K562 (cell line): ENCODE measurements at regions not wholly inside any gene's neighbourhood (a gene's known extent, or its start where the extent isn't known, plus 50 kb on each side); places are given as distances from the start of the nearest gene placed in this dataset.

ENCODE experiments used
- ATAC-seq: fragments of 200-7000 bp; cut with Tn5 transposase; 3 replicates; pipeline ENCODE4 v1.9.1; 2020; ENCODE audit warnings: moderate library complexity
- BruUV-seq: library from RNA; stranded (reverse); fragments of 400-500 nt; replicated peaks from 2 replicates; lab custom pipeline; 2021; lab: Mats Ljungman, UMichigan
- CTCF ChIA-PET: fragments of 300-600 bp; formaldehyde crosslinking; extraction: SDS; loops from one replicate; lab custom pipeline; 2021; ENCODE audit warnings: low intra/inter-chr PET ratio; lab: Yijun Ruan, JAX
- POLR2A ChIA-PET: fragments of 300-600, 350-650 bp; sonication (Branson Sonifier 250); formaldehyde crosslinking; extraction: SDS; loops from one replicate; lab custom pipeline; 2021; ENCODE audit warnings: antibody characterized with exemption, inconsistent platforms; lab: Yijun Ruan, JAX
- DNase-seq, 4 experiments: peaks; one replicate each; pipeline versions ENCODE4 v3.0.0 to v3.0.0-alpha.2; 2011 to 2018; ENCODE audit warnings: low spot score in 3 of 4, mixed read lengths in 3 of 4; ENCODE audit errors: extremely low read depth in 1 of 4
- FAIRE-seq: peaks from 2 replicates; lab custom pipeline; 2011; peaks lifted over from hg19 to GRCh38; lab: Jason Lieb, UNC
- H2AFZ ChIP-seq: 2 replicates; pipeline ENCODE4 v1.6.0; 2011; ENCODE audit warnings: low read depth, low read length, control low read depth, inconsistent platforms
- H3K27ac ChIP-seq: fragments of 200-600 bp; 3 replicates; pipeline ENCODE4 v1.8.0; 2011; ENCODE audit warnings: low read depth, mild to moderate bottlenecking, control low read depth, inconsistent platforms, low read length, moderate library complexity, mixed read lengths; ENCODE audit errors: extremely low read depth
- H3K27me3 ChIP-seq, 2 experiments: fragments of 300-600 bp in 1 of 2; 2 replicates in 1 of 2; 3 replicates in 1 of 2; pipeline versions ENCODE4 v1.6.0 to v1.8.0; 2011; ENCODE audit warnings: inconsistent platforms in 2 of 2, low read length in 2 of 2, mild to moderate bottlenecking in 1 of 2, mixed read lengths in 1 of 2, moderate library complexity in 1 of 2; ENCODE audit not compliant: control insufficient read depth in 2 of 2, insufficient read depth in 2 of 2
- H3K36me3 ChIP-seq: fragments of 300-600 bp; 3 replicates; pipeline ENCODE4 v1.8.0; 2011; ENCODE audit warnings: mild to moderate bottlenecking, low read length, inconsistent platforms; ENCODE audit not compliant: control insufficient read depth, insufficient read depth
- H3K4me1 ChIP-seq, 2 experiments: fragments of 200-600 bp in 1 of 2; replicated peaks in 1 of 2; 2 replicates in 1 of 2; 3 replicates in 1 of 2; pipeline versions ENCODE4 v1.5.1 to v1.8.0; 2011; ENCODE audit warnings: inconsistent platforms in 2 of 2, low read length in 2 of 2, mild to moderate bottlenecking in 1 of 2, mixed read lengths in 1 of 2, moderate library complexity in 1 of 2; ENCODE audit not compliant: control insufficient read depth in 2 of 2, insufficient read depth in 2 of 2
- H3K4me2 ChIP-seq: 2 replicates; pipeline ENCODE4 v1.6.1; 2011; ENCODE audit warnings: low read length, control low read depth, inconsistent platforms, mixed read lengths; ENCODE audit not compliant: insufficient read depth
- H3K4me3 ChIP-seq: fragments of 200-600 bp; sonication (generic), shearing (Covaris generic); 2 replicates; pipeline ENCODE4 v1.5.1; 2016; ENCODE audit warnings: control low read depth, inconsistent platforms
- H3K79me2 ChIP-seq: fragments of 200-600 bp; 3 replicates; pipeline ENCODE4 v1.8.0; 2011; ENCODE audit warnings: low read length, inconsistent platforms; ENCODE audit not compliant: control insufficient read depth, insufficient read depth
- H3K9ac ChIP-seq, 2 experiments: 2 replicates each; pipeline versions ENCODE4 v1.6.0 to v1.6.1; 2011; ENCODE audit warnings: low read depth in 2 of 2, low read length in 2 of 2, control low read depth in 1 of 2, inconsistent platforms in 1 of 2, mild to moderate bottlenecking in 1 of 2, mixed read lengths in 1 of 2; ENCODE audit not compliant: insufficient read depth in 1 of 2
- H3K9me1 ChIP-seq: one replicate; pipeline ENCODE4 v1.6.0; 2011; ENCODE audit warnings: inconsistent platforms, mild to moderate bottlenecking, low read length, moderate library complexity; ENCODE audit not compliant: control insufficient read depth, insufficient read depth
- H3K9me3 ChIP-seq: replicated peaks from 2 replicates; pipeline ENCODE4 v1.5.1; 2011; ENCODE audit warnings: low read depth, low read length, inconsistent platforms; ENCODE audit not compliant: control insufficient read depth, insufficient read depth
- H4K20me1 ChIP-seq: replicated peaks from 2 replicates; pipeline ENCODE4 v1.6.1; 2011; ENCODE audit warnings: low read length, inconsistent platforms, mixed read lengths; ENCODE audit not compliant: control insufficient read depth, insufficient read depth
- EP400 ChIP-seq: fragments of 450-650 bp; IDR thresholded peaks from 2 replicates; pipeline ENCODE4 v1.6.1; 2017; ENCODE audit warnings: antibody characterized with exemption, mild to moderate bottlenecking, moderate library complexity
- FOS ChIP-seq: IDR thresholded peaks from 3 replicates; pipeline ENCODE4 v1.6.1; 2011; ENCODE audit not compliant: insufficient read length; ENCODE audit errors: extremely low read depth
- HCFC1 ChIP-seq: IDR thresholded peaks from 2 replicates; pipeline ENCODE4 v1.6.1; 2012; ENCODE audit warnings: low read depth, low read length, improper control_type of control experiment
- MYC ChIP-seq, 2 experiments: fragments of 250-450 bp in 1 of 2; sonication (Bioruptor Pico) in 1 of 2; IDR thresholded peaks; 2 replicates each; pipeline versions ENCODE4 v1.5.1 to v1.6.1; 2012 to 2021; ENCODE audit warnings: low read depth in 2 of 2, borderline replicate concordance in 1 of 2, improper control_type of control experiment in 1 of 2, low read length in 1 of 2, mild to moderate bottlenecking in 1 of 2, moderate library complexity in 1 of 2
- OTX1 ChIP-seq: fragments of 450-650 bp; formaldehyde crosslinking; IDR thresholded peaks from 2 replicates; pipeline ENCODE4 v1.4.0; 2022; ENCODE audit warnings: mild to moderate bottlenecking
- ZBTB17 ChIP-seq: fragments of 450-650 bp; formaldehyde crosslinking; IDR thresholded peaks from 2 replicates; pipeline ENCODE4 v1.4.0; 2020; ENCODE audit warnings: mild to moderate bottlenecking
- ZNF134 ChIP-seq: fragments of 250-450 bp; sonication (Bioruptor Pico); conservative IDR thresholded peaks from 2 replicates; pipeline ENCODE4 v1.4.0; 2020
- ZNF212 ChIP-seq: fragments of 450-650 bp; formaldehyde crosslinking; IDR thresholded peaks from 2 replicates; pipeline ENCODE4 v1.4.0; 2020; ENCODE audit warnings: mild to moderate bottlenecking
- ZNF696 ChIP-seq: fragments of 250-450 bp; sonication (Bioruptor Pico); conservative IDR thresholded peaks from 2 replicates; pipeline ENCODE4 v1.4.0; 2020; ENCODE audit warnings: mild to moderate bottlenecking, moderate library complexity
- ZNF79 ChIP-seq: fragments of 250-450 bp; sonication (Bioruptor Pico); IDR thresholded peaks from 2 replicates; pipeline ENCODE4 v1.4.0; 2020; ENCODE audit warnings: low read depth, mild to moderate bottlenecking, moderate library complexity
- WGBS: fragments of 100-300 bp; shearing (Covaris generic); methylation state at CpG from one replicate; pipeline ENCODE4 v1.1.6; 2016; ENCODE audit warnings: low coverage, mixed read lengths; ENCODE audit not compliant: insufficient coverage; ENCODE audit errors: missing lambda C conversion rate; 5-methylcytosine and 5-hydroxymethylcytosine counted together
- in situ Hi-C: fragments of 300-500 bp; cut with MboI; formaldehyde crosslinking; loops from 4 replicates; pipeline ENCODE4 v1.15.0; 2018; ENCODE audit warnings: inconsistent platforms, mixed read lengths
- intact Hi-C: fragments of 100-400 bp; cut with micrococcal nuclease; formaldehyde crosslinking; loops from 2 replicates; pipeline ENCODE4 v1.14.2; 2022
- TF ChIP-seq, protein P1 (sequence below): sonication (generic); formaldehyde crosslinking; IDR thresholded peaks from 2 replicates; pipeline ENCODE4 v1.5.0; 2020; ENCODE audit warnings: missing genetic modification reagents

DNA sequence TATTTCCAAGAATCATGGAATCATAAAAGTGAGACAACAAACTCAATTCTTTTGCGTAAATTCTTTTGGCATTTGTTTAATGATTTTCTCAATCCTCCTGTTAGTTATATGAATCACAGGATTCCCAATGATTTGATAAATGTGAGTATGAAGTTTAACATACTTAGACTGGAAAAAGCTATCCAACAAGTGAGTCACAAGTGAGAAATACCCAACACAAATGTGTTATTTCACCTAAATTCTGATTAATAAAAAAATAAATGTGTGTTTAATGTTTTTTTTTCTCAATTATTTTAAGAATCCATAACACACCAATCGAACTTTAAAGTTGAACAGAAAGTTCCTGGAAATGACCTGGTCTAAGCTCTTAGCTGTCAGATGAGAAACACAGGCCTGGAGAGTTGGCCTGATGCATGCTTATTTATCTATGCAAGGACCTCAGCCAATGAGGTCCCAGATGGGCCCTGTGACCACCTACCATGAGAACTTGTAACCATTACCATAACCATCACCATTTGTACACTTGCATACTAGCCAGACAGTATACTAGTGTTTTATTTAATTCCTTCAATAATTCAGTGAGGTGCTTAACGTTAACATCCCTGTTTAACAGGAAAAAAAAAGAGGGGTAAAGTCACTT lies 386.7 kb downstream of the SPRY1 start:
- CTCF ChIA-PET, result no interaction called here
- in situ Hi-C loops (no loop called here), intact Hi-C loops (no loop called here)
- H3K9ac ChIP-seq, result no peak overlapping the region
- FAIRE-seq (no peak), ATAC-seq (no peak), DNase-seq (no peak)
- no peaks in the 10 kb centered on the region for H3K9me3 ChIP-seq
- H3K4me1 ChIP-seq, result no peaks in the 10 kb centered on the region
- no TSS peak for BruUV-seq
- H3K4me2 ChIP-seq, result no peak overlapping the region
- no peaks in the 10 kb centered on the region for H3K36me3 ChIP-seq
- WGBS, result 0% methylated on average over 3 of the region's 3 CpGs
- no peaks in the 10 kb centered on the region for H4K20me1 ChIP-seq
- POLR2A ChIA-PET, result interaction anchor here (0.7 kb wide), 1 partner anchor 1184 kb away, joined by 3 read pairs; no protein-coding TSS in a partner anchor
- no peak overlapping the region for H2AFZ ChIP-seq
- H3K4me3 ChIP-seq, result no peak overlapping the region
- no peaks in the 10 kb centered on the region for H3K79me2 ChIP-seq
- no peaks in the 10 kb centered on the region for H3K9me1 ChIP-seq
- no peak overlapping the region for H3K27ac ChIP-seq
- no peaks in the 10 kb centered on the region for H3K27me3 ChIP-seq
- TF ChIP-seq OTX1 (CRISPR knock-in tag), result no peak
- no peak for TF ChIP-seq ZBTB17
- TF ChIP-seq MYC (IDR thresholded peaks at IDR 0.05; ENCODE audit: low read depth, low read length), result no peak
- TF ChIP-seq MYC (CRISPR knock-in tag; IDR thresholded peaks at IDR 0.05; ENCODE audit: borderline replicate concordance, low read depth), result no peak
- TF ChIP-seq, protein P1, sequence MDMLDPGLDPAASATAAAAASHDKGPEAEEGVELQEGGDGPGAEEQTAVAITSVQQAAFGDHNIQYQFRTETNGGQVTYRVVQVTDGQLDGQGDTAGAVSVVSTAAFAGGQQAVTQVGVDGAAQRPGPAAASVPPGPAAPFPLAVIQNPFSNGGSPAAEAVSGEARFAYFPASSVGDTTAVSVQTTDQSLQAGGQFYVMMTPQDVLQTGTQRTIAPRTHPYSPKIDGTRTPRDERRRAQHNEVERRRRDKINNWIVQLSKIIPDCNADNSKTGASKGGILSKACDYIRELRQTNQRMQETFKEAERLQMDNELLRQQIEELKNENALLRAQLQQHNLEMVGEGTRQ (CRISPR knock-in tag), result no peak

DNA sequence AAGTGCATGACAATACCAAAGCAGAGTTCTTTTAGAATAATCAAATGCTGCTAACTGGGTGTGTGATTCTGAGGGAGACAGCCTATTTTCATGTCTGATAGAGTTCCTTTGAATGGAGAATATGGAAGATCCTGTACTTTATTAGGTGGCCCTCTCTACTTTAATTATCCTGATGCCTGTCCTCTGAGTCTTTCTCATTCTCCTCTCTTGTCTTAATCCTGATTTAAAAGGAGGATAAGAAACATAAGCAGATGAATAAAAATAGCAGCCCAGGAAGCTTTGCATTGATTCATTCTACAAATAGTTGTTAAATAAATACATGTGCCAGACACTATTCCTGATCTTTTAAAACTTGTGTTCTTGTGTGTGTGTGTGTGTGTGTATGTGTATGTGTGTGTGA lies 387.3 kb downstream of the SPRY1 start:
- DNase-seq, result no peak
- Histone ChIP-seq H2AFZ (no peak overlapping the region), H3K27ac (no peak overlapping the region), H3K79me2 (no peaks in the 10 kb centered on the region), H3K4me2 (no peak overlapping the region), H3K36me3 (no peaks in the 10 kb centered on the region), H4K20me1 (no peaks in the 10 kb centered on the region), H3K4me3 (no peak overlapping the region), H3K9ac (no peak overlapping the region), H3K4me1 (no peaks in the 10 kb centered on the region), H3K27me3 (no peaks in the 10 kb centered on the region), H3K9me3 (no peaks in the 10 kb centered on the region), H3K9me1 (no peaks in the 10 kb centered on the region)
- ChIA-PET CTCF (no interaction called here), POLR2A (no interaction called here)
- in situ Hi-C loops (no loop called here), intact Hi-C loops (no loop called here)
- no peak for ATAC-seq
- TF ChIP-seq ZNF212 (no peak), ZNF134 (CRISPR knock-in tag) (no peak), ZNF79 (no peak), HCFC1 (no peak), FOS (no peak), EP400 (no peak), ZNF696 (no peak)
- TF ChIP-seq, protein P1 (CRISPR knock-in tag), result no peak
- no peak for FAIRE-seq
- no TSS peak for BruUV-seq
